Glutamatergic neuron (in vitro differentiated cells): ENCODE measurements at regions not wholly inside any gene's neighbourhood (a gene's known extent, or its start where the extent isn't known, plus 50 kb on each side); places are given as distances from the start of the nearest gene placed in this dataset.

Source experiments
- DNase-seq: peaks from one replicate; pipeline ENCODE4 v3.0.0; 2022
- H3K27ac Mint-ChIP-seq: one replicate; pipeline ENCODE4 v1.8.0; 2020; ENCODE audit warnings: mild to moderate bottlenecking, mixed read lengths, inconsistent platforms; ENCODE audit not compliant: unreplicated experiment
- H3K27me3 Mint-ChIP-seq: one replicate; pipeline ENCODE4 v1.8.0; 2020; ENCODE audit warnings: mild to moderate bottlenecking, moderate library complexity, mixed read lengths, inconsistent platforms; ENCODE audit not compliant: unreplicated experiment
- H3K36me3 Mint-ChIP-seq: one replicate; pipeline ENCODE4 v1.8.0; 2020; ENCODE audit warnings: mild to moderate bottlenecking, mixed read lengths, inconsistent platforms; ENCODE audit not compliant: unreplicated experiment
- H3K4me1 Mint-ChIP-seq: one replicate; pipeline ENCODE4 v1.8.0; 2020; ENCODE audit warnings: mild to moderate bottlenecking, low read depth, mixed read lengths, inconsistent platforms; ENCODE audit not compliant: unreplicated experiment
- H3K4me3 Mint-ChIP-seq: one replicate; pipeline ENCODE4 v1.8.0; 2020; ENCODE audit warnings: mild to moderate bottlenecking, mixed read lengths, inconsistent platforms; ENCODE audit not compliant: unreplicated experiment
- H3K9me3 Mint-ChIP-seq: one replicate; pipeline ENCODE4 v1.8.0; 2020; ENCODE audit warnings: mild to moderate bottlenecking, moderate library complexity, mixed read lengths, inconsistent platforms; ENCODE audit not compliant: unreplicated experiment
- TF ChIP-seq, protein P1 (sequence below): fragments of 200-600 bp; sonication (generic); IDR thresholded peaks from one replicate; pipeline ENCODE4 v1.5.0; 2021; ENCODE audit not compliant: partially characterized antibody, unreplicated experiment

DNA sequence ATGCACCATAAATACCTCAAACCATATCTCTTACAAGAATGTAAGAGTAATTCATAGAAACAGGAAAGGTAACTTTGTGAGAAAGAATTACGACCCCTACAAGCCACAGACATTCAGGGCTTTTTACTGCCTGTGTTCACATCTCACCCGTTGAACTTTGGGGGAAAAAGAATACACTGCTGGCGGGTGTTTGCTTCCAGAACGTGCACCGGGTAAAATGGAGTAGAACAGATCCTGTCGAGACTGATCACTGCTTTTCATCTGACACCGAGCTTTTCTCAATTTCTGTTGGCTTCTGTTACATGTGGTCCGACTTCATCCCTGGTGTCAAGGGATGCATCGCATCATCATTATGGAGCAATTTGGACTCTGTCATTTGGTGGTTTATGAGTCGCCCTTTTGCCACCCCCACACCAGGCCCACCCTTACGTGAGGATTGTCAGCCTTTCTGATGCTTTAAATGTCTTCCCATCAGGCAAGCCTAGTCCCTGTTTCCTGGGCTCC is 219.2 kb upstream of the ZFP64 start:
- H3K4me1 Mint-ChIP-seq = no peaks in the 10 kb centered on the region
- no peaks in the 10 kb centered on the region for H3K27me3 Mint-ChIP-seq
- TF ChIP-seq, protein P1, sequence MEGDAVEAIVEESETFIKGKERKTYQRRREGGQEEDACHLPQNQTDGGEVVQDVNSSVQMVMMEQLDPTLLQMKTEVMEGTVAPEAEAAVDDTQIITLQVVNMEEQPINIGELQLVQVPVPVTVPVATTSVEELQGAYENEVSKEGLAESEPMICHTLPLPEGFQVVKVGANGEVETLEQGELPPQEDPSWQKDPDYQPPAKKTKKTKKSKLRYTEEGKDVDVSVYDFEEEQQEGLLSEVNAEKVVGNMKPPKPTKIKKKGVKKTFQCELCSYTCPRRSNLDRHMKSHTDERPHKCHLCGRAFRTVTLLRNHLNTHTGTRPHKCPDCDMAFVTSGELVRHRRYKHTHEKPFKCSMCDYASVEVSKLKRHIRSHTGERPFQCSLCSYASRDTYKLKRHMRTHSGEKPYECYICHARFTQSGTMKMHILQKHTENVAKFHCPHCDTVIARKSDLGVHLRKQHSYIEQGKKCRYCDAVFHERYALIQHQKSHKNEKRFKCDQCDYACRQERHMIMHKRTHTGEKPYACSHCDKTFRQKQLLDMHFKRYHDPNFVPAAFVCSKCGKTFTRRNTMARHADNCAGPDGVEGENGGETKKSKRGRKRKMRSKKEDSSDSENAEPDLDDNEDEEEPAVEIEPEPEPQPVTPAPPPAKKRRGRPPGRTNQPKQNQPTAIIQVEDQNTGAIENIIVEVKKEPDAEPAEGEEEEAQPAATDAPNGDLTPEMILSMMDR = no peak
- H3K36me3 Mint-ChIP-seq = no peaks in the 10 kb centered on the region
- no peak overlapping the region for H3K27ac Mint-ChIP-seq
- no peaks in the 10 kb centered on the region for H3K9me3 Mint-ChIP-seq
- H3K4me3 Mint-ChIP-seq = no peak overlapping the region
- no peak for DNase-seq

DNA sequence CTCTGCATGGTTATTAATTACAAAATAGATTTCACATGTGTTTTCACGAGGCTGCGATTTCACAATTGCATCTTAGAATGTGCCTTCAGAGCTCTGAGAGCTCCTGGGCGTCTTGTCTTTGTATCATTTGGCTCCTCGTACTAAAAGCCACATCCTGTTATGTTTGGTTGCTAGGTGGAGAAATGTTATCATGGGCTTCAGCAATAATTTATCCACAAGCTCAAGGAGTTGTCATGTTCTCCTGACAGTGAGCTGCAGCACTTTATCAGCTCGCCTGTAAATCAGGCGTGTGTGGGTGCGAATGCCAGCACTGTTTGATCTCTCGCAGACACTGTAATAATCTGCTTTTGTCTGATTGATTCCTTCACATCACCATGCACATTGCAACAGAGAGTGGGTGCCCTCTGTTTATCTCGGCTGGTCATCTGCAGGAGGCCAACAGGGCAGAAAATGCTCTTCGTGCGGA is 218.6 kb upstream of the ZFP64 start:
- Mint-ChIP-seq H3K27ac (no peak overlapping the region), H3K36me3 (no peaks in the 10 kb centered on the region), H3K27me3 (no peaks in the 10 kb centered on the region), H3K9me3 (no peaks in the 10 kb centered on the region), H3K4me1 (no peaks in the 10 kb centered on the region), H3K4me3 (no peak overlapping the region)
- TF ChIP-seq, protein P1 = no peak
- no peak for DNase-seq

DNA sequence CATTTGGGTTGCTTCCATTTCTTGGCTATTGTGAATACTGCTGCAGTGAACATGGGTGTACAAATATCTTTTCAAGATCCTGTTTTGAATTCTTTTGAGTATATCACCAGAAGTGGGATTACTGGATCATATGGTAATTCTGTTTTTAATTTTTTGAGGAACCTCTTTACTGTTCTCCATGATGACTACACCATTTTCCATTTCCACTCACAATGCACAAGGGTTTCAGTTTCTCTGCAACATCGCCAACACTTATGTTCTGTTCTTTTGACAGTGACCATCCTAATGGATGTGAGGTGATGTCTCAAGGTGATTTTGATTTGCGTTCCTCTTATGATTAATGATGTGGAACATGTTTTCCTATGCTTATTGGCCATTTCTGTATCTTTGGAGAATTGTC is 214.4 kb upstream of the ZFP64 start:
- H3K27ac Mint-ChIP-seq = no peak overlapping the region
- H3K4me1 Mint-ChIP-seq = no peaks in the 10 kb centered on the region
- H3K4me3 Mint-ChIP-seq = no peak overlapping the region
- H3K27me3 Mint-ChIP-seq = no peaks in the 10 kb centered on the region
- H3K36me3 Mint-ChIP-seq = no peaks in the 10 kb centered on the region
- DNase-seq = no peak
- no peaks in the 10 kb centered on the region for H3K9me3 Mint-ChIP-seq
- TF ChIP-seq, protein P1 = no peak

DNA sequence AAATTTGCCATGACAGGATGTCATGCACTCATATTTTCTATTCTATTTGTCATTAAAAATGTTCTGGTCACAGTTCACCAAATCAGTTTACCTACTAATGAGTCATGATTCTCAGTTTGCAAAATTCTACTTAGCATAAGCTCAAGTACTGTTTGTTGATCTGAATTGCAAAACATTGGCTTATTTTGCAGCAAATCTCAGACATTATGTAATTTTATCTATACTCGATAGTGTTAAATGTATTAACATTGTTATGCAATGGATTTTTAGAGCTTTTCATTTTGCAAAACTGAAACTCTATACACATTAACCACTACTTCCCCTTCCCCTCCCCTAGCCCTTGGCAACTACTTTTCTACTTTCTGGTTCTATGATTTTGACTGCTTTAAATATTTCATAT is 213.8 kb upstream of the ZFP64 start:
- DNase-seq = no peak
- Mint-ChIP-seq H3K36me3 (no peaks in the 10 kb centered on the region), H3K9me3 (no peaks in the 10 kb centered on the region), H3K27ac (no peak overlapping the region), H3K4me1 (no peaks in the 10 kb centered on the region), H3K4me3 (no peak overlapping the region), H3K27me3 (no peaks in the 10 kb centered on the region)
- TF ChIP-seq, protein P1 = no peak

DNA sequence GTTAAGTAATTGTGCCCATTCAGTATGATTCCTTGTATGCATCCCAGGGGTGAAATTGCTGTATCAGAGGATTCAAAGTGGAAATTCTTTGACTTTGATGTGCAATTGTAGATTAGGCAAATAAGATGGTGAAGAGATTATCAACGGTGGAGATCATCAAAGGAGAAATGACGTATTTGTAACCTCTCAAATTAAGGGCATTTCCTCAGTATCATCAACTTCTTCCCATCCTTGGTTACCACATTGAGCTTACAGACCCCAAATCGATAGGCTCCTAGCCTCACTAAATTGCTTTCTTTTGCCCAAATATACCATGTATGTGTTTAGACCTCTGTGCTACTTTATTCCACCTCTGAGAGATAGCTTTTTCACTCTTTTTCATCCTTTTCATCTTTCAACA is 213.1 kb upstream of the ZFP64 start:
- DNase-seq = no peak
- Mint-ChIP-seq H3K27me3 (no peaks in the 10 kb centered on the region), H3K4me3 (no peak overlapping the region), H3K9me3 (no peaks in the 10 kb centered on the region), H3K27ac (no peak overlapping the region), H3K4me1 (no peaks in the 10 kb centered on the region), H3K36me3 (no peaks in the 10 kb centered on the region)
- TF ChIP-seq, protein P1 = no peak
